ENCODE measurements at regions not wholly inside any gene's neighbourhood (a gene's known extent, or its start where the extent isn't known, plus 50 kb on each side); places are given as distances from the start of the nearest gene placed in this dataset.

- H3K4me1 ChIP-seq (ENCODE audit: control insufficient read depth, low read depth, low read length), result no peaks in the 10 kb centered on the region
- no peak overlapping the region for H2BK5ac ChIP-seq (ENCODE audit: low read length)
- no peaks in the 10 kb centered on the region for H3K79me2 ChIP-seq (ENCODE audit: control insufficient read depth, insufficient read depth, low read length)
- no peak overlapping the region for H3K18ac ChIP-seq (ENCODE audit: low read length)
- H3K79me1 ChIP-seq (ENCODE audit: low read length), result no peaks in the 10 kb centered on the region
- H3K27ac ChIP-seq (ENCODE audit: low read depth, low read length), result no peak overlapping the region
- H2BK120ac ChIP-seq (ENCODE audit: low read depth, low read length), result no peak overlapping the region
- no peak overlapping the region for H2BK15ac ChIP-seq (replicated peaks; ENCODE audit: low read depth)
- H3K36me3 ChIP-seq (ENCODE audit: control insufficient read depth, insufficient read depth, low read length), result no peaks in the 10 kb centered on the region
- no peak overlapping the region for H3K4me3 ChIP-seq (ENCODE audit: low read length)
- H3K23ac ChIP-seq (ENCODE audit: low read length), result no peak overlapping the region
- no peak overlapping the region for H2AK5ac ChIP-seq (ENCODE audit: low read length)
- no peak for DNase-seq
- H3K4ac ChIP-seq (ENCODE audit: low read depth, low read length), result no peak overlapping the region
- H4K5ac ChIP-seq (ENCODE audit: low read length), result no peak overlapping the region
- no peaks in the 10 kb centered on the region for H3K27me3 ChIP-seq (ENCODE audit: insufficient read depth, low read length, poor library complexity)
- H4K8ac ChIP-seq (ENCODE audit: low read depth, low read length), result no peak overlapping the region
- H3K56ac ChIP-seq (ENCODE audit: low read length), result no peak overlapping the region
- WGBS (ENCODE audit: extremely low coverage, insufficient coverage, low lambda C conversion rate), result no CpG with 5 or more reads among the region's 4 CpGs
- H3K4me2 ChIP-seq (ENCODE audit: low read length), result no peak overlapping the region
- H3K9ac ChIP-seq (ENCODE audit: low read length), result no peak overlapping the region
Measured at GRCh38 chr9:38181232-38181631, 112.2 kb upstream of the SHB start.

GRCh38 chr9:38180656-38181055 lies 111.6 kb upstream of the SHB start:
- no peak overlapping the region for H3K56ac ChIP-seq (ENCODE audit: low read length)
- WGBS (ENCODE audit: extremely low coverage, insufficient coverage, low lambda C conversion rate), result no CpG with 5 or more reads among the region's 3 CpGs

GRCh38 chr9:38179965-38180364 lies 110.9 kb upstream of the SHB start:
- H3K23ac ChIP-seq (ENCODE audit: low read length), result no peak overlapping the region
- H3K27ac ChIP-seq (ENCODE audit: low read depth, low read length), result no peak overlapping the region
- H3K4me2 ChIP-seq (ENCODE audit: low read length), result no peak overlapping the region
- H3K4me1 ChIP-seq (ENCODE audit: control insufficient read depth, low read depth, low read length), result no peaks in the 10 kb centered on the region
- WGBS (ENCODE audit: extremely low coverage, insufficient coverage, low lambda C conversion rate), result no CpG with 5 or more reads among the region's 3 CpGs
- H3K27me3 ChIP-seq (ENCODE audit: insufficient read depth, low read length, poor library complexity), result no peaks in the 10 kb centered on the region
- no peaks in the 10 kb centered on the region for H3K36me3 ChIP-seq (ENCODE audit: control insufficient read depth, insufficient read depth, low read length)
- DNase-seq, result no peak
- no peak overlapping the region for H4K5ac ChIP-seq (ENCODE audit: low read length)
- no peaks in the 10 kb centered on the region for H3K79me2 ChIP-seq (ENCODE audit: control insufficient read depth, insufficient read depth, low read length)
- no peak overlapping the region for H3K18ac ChIP-seq (ENCODE audit: low read length)
- H3K4ac ChIP-seq (ENCODE audit: low read depth, low read length), result no peak overlapping the region
- no peaks in the 10 kb centered on the region for H3K79me1 ChIP-seq (ENCODE audit: low read length)
- H4K8ac ChIP-seq (ENCODE audit: low read depth, low read length), result no peak overlapping the region
- H3K4me3 ChIP-seq (ENCODE audit: low read length), result no peak overlapping the region
- H2BK15ac ChIP-seq (replicated peaks; ENCODE audit: low read depth), result no peak overlapping the region
- H2AK5ac ChIP-seq (ENCODE audit: low read length), result no peak overlapping the region
- no peak overlapping the region for H2BK120ac ChIP-seq (ENCODE audit: low read depth, low read length)
- H3K56ac ChIP-seq (ENCODE audit: low read length), result no peak overlapping the region
- no peak overlapping the region for H2BK5ac ChIP-seq (ENCODE audit: low read length)
- no peak overlapping the region for H3K9ac ChIP-seq (ENCODE audit: low read length)

More at GRCh38 chr9:38180656-38181055, 111.6 kb upstream of the SHB start:
- Histone ChIP-seq H3K9ac (ENCODE audit: low read length) (no peak overlapping the region), H3K36me3 (ENCODE audit: control insufficient read depth, insufficient read depth, low read length) (no peaks in the 10 kb centered on the region), H3K23ac (ENCODE audit: low read length) (no peak overlapping the region), H3K4me2 (ENCODE audit: low read length) (no peak overlapping the region), H3K4me3 (ENCODE audit: low read length) (no peak overlapping the region), H3K4me1 (ENCODE audit: control insufficient read depth, low read depth, low read length) (no peaks in the 10 kb centered on the region), H3K79me2 (ENCODE audit: control insufficient read depth, insufficient read depth, low read length) (no peaks in the 10 kb centered on the region), H3K79me1 (ENCODE audit: low read length) (no peaks in the 10 kb centered on the region), H2BK5ac (ENCODE audit: low read length) (no peak overlapping the region), H2AK5ac (ENCODE audit: low read length) (no peak overlapping the region), H3K27ac (ENCODE audit: low read depth, low read length) (no peak overlapping the region), H2BK15ac (replicated peaks; ENCODE audit: low read depth) (no peak overlapping the region), H3K4ac (ENCODE audit: low read depth, low read length) (no peak overlapping the region), H3K27me3 (ENCODE audit: insufficient read depth, low read length, poor library complexity) (no peaks in the 10 kb centered on the region), H4K5ac (ENCODE audit: low read length) (no peak overlapping the region), H2BK120ac (ENCODE audit: low read depth, low read length) (no peak overlapping the region), H4K8ac (ENCODE audit: low read depth, low read length) (no peak overlapping the region), H3K18ac (ENCODE audit: low read length) (no peak overlapping the region)
- no peak for DNase-seq

GRCh38 chr9:38178237-38178636 lies 109.2 kb upstream of the SHB start:
- Histone ChIP-seq H2AK5ac (ENCODE audit: low read length) (no peak overlapping the region), H2BK5ac (ENCODE audit: low read length) (no peak overlapping the region), H3K9ac (ENCODE audit: low read length) (no peak overlapping the region), H3K27ac (ENCODE audit: low read depth, low read length) (no peak overlapping the region), H2BK15ac (replicated peaks; ENCODE audit: low read depth) (no peak overlapping the region), H3K4me2 (ENCODE audit: low read length) (no peak overlapping the region), H3K79me1 (ENCODE audit: low read length) (no peaks in the 10 kb centered on the region), H3K23ac (ENCODE audit: low read length) (no peak overlapping the region), H3K18ac (ENCODE audit: low read length) (no peak overlapping the region), H4K5ac (ENCODE audit: low read length) (no peak overlapping the region), H3K79me2 (ENCODE audit: control insufficient read depth, insufficient read depth, low read length) (no peaks in the 10 kb centered on the region), H3K4me1 (ENCODE audit: control insufficient read depth, low read depth, low read length) (no peaks in the 10 kb centered on the region), H3K4me3 (ENCODE audit: low read length) (no peak overlapping the region), H4K8ac (ENCODE audit: low read depth, low read length) (no peak overlapping the region), H2BK120ac (ENCODE audit: low read depth, low read length) (no peak overlapping the region), H3K36me3 (ENCODE audit: control insufficient read depth, insufficient read depth, low read length) (no peaks in the 10 kb centered on the region), H3K56ac (ENCODE audit: low read length) (no peak overlapping the region), H3K27me3 (ENCODE audit: insufficient read depth, low read length, poor library complexity) (no peaks in the 10 kb centered on the region), H3K4ac (ENCODE audit: low read depth, low read length) (no peak overlapping the region)
- no peak for DNase-seq
- WGBS (ENCODE audit: extremely low coverage, insufficient coverage, low lambda C conversion rate), result 100% methylated on average over 1 of the region's 1 CpG

GRCh38 chr9:38177680-38178079 lies 108.7 kb upstream of the SHB start:
- H3K56ac ChIP-seq (ENCODE audit: low read length), result no peak overlapping the region
- WGBS (ENCODE audit: extremely low coverage, insufficient coverage, low lambda C conversion rate), result no CpG with 5 or more reads among the region's 4 CpGs

GRCh38 chr9:38176251-38176650 lies 107.2 kb upstream of the SHB start:
- no peak overlapping the region for H3K27ac ChIP-seq (ENCODE audit: low read depth, low read length)
- H2BK120ac ChIP-seq (ENCODE audit: low read depth, low read length), result no peak overlapping the region
- no peaks in the 10 kb centered on the region for H3K79me2 ChIP-seq (ENCODE audit: control insufficient read depth, insufficient read depth, low read length)
- H4K8ac ChIP-seq (ENCODE audit: low read depth, low read length), result no peak overlapping the region
- H3K4me3 ChIP-seq (ENCODE audit: low read length), result no peak overlapping the region
- no peak overlapping the region for H3K4ac ChIP-seq (ENCODE audit: low read depth, low read length)
- DNase-seq, result no peak
- H2AK5ac ChIP-seq (ENCODE audit: low read length), result no peak overlapping the region
- no peaks in the 10 kb centered on the region for H3K27me3 ChIP-seq (ENCODE audit: insufficient read depth, low read length, poor library complexity)
- H2BK15ac ChIP-seq (replicated peaks; ENCODE audit: low read depth), result no peak overlapping the region
- H3K9ac ChIP-seq (ENCODE audit: low read length), result no peak overlapping the region
- no CpG with 5 or more reads among the region's 1 CpG for WGBS (ENCODE audit: extremely low coverage, insufficient coverage, low lambda C conversion rate)
- no peaks in the 10 kb centered on the region for H3K79me1 ChIP-seq (ENCODE audit: low read length)
- H3K18ac ChIP-seq (ENCODE audit: low read length), result no peak overlapping the region
- H3K4me2 ChIP-seq (ENCODE audit: low read length), result no peak overlapping the region
- no peaks in the 10 kb centered on the region for H3K36me3 ChIP-seq (ENCODE audit: control insufficient read depth, insufficient read depth, low read length)
- no peak overlapping the region for H3K56ac ChIP-seq (ENCODE audit: low read length)
- H3K4me1 ChIP-seq (ENCODE audit: control insufficient read depth, low read depth, low read length), result peaks cover 3% of the 10 kb centered on the region
- no peak overlapping the region for H4K5ac ChIP-seq (ENCODE audit: low read length)
- no peak overlapping the region for H3K23ac ChIP-seq (ENCODE audit: low read length)
- no peak overlapping the region for H2BK5ac ChIP-seq (ENCODE audit: low read length)

More at GRCh38 chr9:38177680-38178079, 108.7 kb upstream of the SHB start:
- H3K27ac ChIP-seq (ENCODE audit: low read depth, low read length), result no peak overlapping the region
- peaks cover 3% of the 10 kb centered on the region for H3K4me1 ChIP-seq (ENCODE audit: control insufficient read depth, low read depth, low read length)
- DNase-seq, result no peak
- H3K23ac ChIP-seq (ENCODE audit: low read length), result no peak overlapping the region
- H3K79me1 ChIP-seq (ENCODE audit: low read length), result no peaks in the 10 kb centered on the region
- H3K4me3 ChIP-seq (ENCODE audit: low read length), result no peak overlapping the region
- no peak overlapping the region for H3K9ac ChIP-seq (ENCODE audit: low read length)
- no peak overlapping the region for H2BK120ac ChIP-seq (ENCODE audit: low read depth, low read length)
- H4K5ac ChIP-seq (ENCODE audit: low read length), result no peak overlapping the region
- no peak overlapping the region for H2BK5ac ChIP-seq (ENCODE audit: low read length)
- H2BK15ac ChIP-seq (replicated peaks; ENCODE audit: low read depth), result no peak overlapping the region
- H3K27me3 ChIP-seq (ENCODE audit: insufficient read depth, low read length, poor library complexity), result no peaks in the 10 kb centered on the region
- no peak overlapping the region for H3K18ac ChIP-seq (ENCODE audit: low read length)
- H4K8ac ChIP-seq (ENCODE audit: low read depth, low read length), result no peak overlapping the region
- H3K36me3 ChIP-seq (ENCODE audit: control insufficient read depth, insufficient read depth, low read length), result no peaks in the 10 kb centered on the region
- H2AK5ac ChIP-seq (ENCODE audit: low read length), result no peak overlapping the region
- no peak overlapping the region for H3K4me2 ChIP-seq (ENCODE audit: low read length)
- no peak overlapping the region for H3K4ac ChIP-seq (ENCODE audit: low read depth, low read length)
- no peaks in the 10 kb centered on the region for H3K79me2 ChIP-seq (ENCODE audit: control insufficient read depth, insufficient read depth, low read length)

All from mesendoderm (in vitro differentiated cells).